Neural crest cell (in vitro differentiated cells): ENCODE measurements at regions not wholly inside any gene's neighbourhood (a gene's known extent, or its start where the extent isn't known, plus 50 kb on each side); places are given as distances from the start of the nearest gene placed in this dataset.

ENCODE experiments used
- DNase-seq: peaks from one replicate; pipeline ENCODE4 v3.0.0; 2021; ENCODE audit warnings: low read depth, mixed read lengths, low spot score
- H3K27ac Mint-ChIP-seq: one replicate; pipeline ENCODE4 v1.8.0; 2021; ENCODE audit warnings: mild to moderate bottlenecking, mixed read lengths; ENCODE audit not compliant: unreplicated experiment
- H3K27me3 Mint-ChIP-seq: 2 replicates; pipeline ENCODE4 v1.8.0; 2021; ENCODE audit warnings: low read depth, mild to moderate bottlenecking, mixed read lengths
- H3K36me3 Mint-ChIP-seq: 2 replicates; pipeline ENCODE4 v1.8.0; 2021; ENCODE audit warnings: low read depth, mild to moderate bottlenecking, mixed read lengths
- H3K4me1 Mint-ChIP-seq: 2 replicates; pipeline ENCODE4 v1.8.0; 2021; ENCODE audit warnings: mixed read lengths
- H3K4me3 Mint-ChIP-seq: one replicate; pipeline ENCODE4 v1.8.0; 2021; ENCODE audit warnings: mild to moderate bottlenecking, mixed read lengths
- H3K9me3 Mint-ChIP-seq: 2 replicates; pipeline ENCODE4 v1.8.0; 2021; ENCODE audit warnings: mixed read lengths
- CTCF ChIP-seq: fragments of 200-600 bp; sonication (generic); conservative IDR thresholded peaks from 2 replicates; pipeline ENCODE4 v1.5.0; 2021; ENCODE audit warnings: antibody characterized with exemption, mild to moderate bottlenecking

- no peaks in the 10 kb centered on the region for H3K9me3 Mint-ChIP-seq
- H3K4me1 Mint-ChIP-seq = no peaks in the 10 kb centered on the region
- H3K4me3 Mint-ChIP-seq = no peak overlapping the region
- H3K27me3 Mint-ChIP-seq = peaks cover 6% of the 10 kb centered on the region
- H3K27ac Mint-ChIP-seq = no peak overlapping the region
- no peaks in the 10 kb centered on the region for H3K36me3 Mint-ChIP-seq
- no peak for DNase-seq
- no peak for TF ChIP-seq CTCF
Observed at GRCh38 chr10:58942724-58943123, 233.7 kb upstream of the PHYHIPL start.

DNA sequence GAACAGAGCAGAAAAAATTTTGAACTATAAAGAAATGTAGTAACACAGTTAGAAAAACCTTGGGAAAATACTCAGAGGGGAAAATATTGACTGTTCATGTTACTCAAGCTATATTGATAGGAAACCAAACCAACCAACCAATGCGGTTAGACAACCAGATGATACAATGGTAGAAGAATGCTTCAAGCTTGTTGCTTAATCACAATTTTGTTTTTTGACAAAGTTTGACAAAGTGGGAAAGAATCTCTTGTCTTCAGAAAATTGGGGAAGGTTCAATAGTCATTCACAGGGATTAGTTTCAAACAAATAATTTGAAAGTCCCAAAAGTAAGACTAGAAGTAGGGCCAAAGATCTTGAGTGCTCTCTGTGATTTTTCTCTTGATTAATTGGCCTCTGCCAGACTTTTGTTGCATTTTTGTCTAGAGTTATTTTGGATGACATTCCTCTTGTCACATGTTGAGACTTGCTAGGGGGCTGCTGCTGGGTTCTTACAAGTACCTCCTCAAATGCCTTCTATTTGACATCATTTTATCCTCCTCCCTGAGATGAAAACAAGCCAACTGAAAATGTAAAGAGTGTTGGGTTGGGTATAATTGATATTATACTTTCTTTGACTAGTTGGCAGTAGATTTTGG lies 233.1 kb upstream of the PHYHIPL start:
- no peaks in the 10 kb centered on the region for H3K4me1 Mint-ChIP-seq
- no peak for TF ChIP-seq CTCF
- no peak for DNase-seq
- peaks cover 6% of the 10 kb centered on the region for H3K27me3 Mint-ChIP-seq
- H3K4me3 Mint-ChIP-seq = no peak overlapping the region
- no peaks in the 10 kb centered on the region for H3K36me3 Mint-ChIP-seq
- H3K27ac Mint-ChIP-seq = no peak overlapping the region
- H3K9me3 Mint-ChIP-seq = no peaks in the 10 kb centered on the region

- Mint-ChIP-seq H3K9me3 (no peaks in the 10 kb centered on the region), H3K27ac (no peak overlapping the region), H3K36me3 (no peaks in the 10 kb centered on the region), H3K27me3 (peaks cover 6% of the 10 kb centered on the region), H3K4me3 (no peak overlapping the region), H3K4me1 (no peaks in the 10 kb centered on the region)
- no peak for DNase-seq
- TF ChIP-seq CTCF = no peak
Observed at GRCh38 chr10:58943960-58944359, 232.5 kb upstream of the PHYHIPL start.

DNA sequence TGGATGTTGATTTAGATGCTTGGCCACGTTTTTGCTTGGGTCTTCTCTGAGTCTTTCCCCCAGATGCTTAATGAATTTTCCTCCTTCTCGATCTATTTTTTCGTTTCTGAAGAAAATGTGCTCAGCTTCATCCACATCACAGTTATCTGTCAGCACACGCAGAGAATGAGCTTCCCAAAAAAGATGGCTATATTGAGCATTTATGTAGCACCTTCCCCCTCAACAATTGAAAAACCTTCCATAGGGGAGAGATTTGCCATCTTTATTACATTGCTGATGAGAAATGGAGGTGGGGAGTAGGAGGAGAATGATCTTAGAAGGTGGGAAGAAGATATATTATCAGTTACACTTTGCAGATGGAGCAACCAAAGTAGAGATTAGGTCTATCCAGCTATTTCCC lies 228.1 kb upstream of the PHYHIPL start:
- Mint-ChIP-seq H3K27me3 (peaks cover 6% of the 10 kb centered on the region), H3K27ac (no peak overlapping the region), H3K4me3 (no peak overlapping the region), H3K9me3 (no peaks in the 10 kb centered on the region), H3K4me1 (peaks cover 8% of the 10 kb centered on the region), H3K36me3 (no peaks in the 10 kb centered on the region)
- no peak for TF ChIP-seq CTCF
- no peak for DNase-seq

- no peak overlapping the region for H3K27ac Mint-ChIP-seq
- H3K9me3 Mint-ChIP-seq = no peaks in the 10 kb centered on the region
- H3K36me3 Mint-ChIP-seq = no peaks in the 10 kb centered on the region
- no peak for TF ChIP-seq CTCF
- peaks cover 3% of the 10 kb centered on the region for H3K27me3 Mint-ChIP-seq
- H3K4me1 Mint-ChIP-seq = peaks cover 9% of the 10 kb centered on the region
- no peak overlapping the region for H3K4me3 Mint-ChIP-seq
- no peak for DNase-seq
Observed at GRCh38 chr10:58950618-58951017, 225.8 kb upstream of the PHYHIPL start.
